Brain microvascular endothelial cell (primary cell): ENCODE measurements at regions not wholly inside any gene's neighbourhood (a gene's known extent, or its start where the extent isn't known, plus 50 kb on each side); places are given as distances from the start of the nearest gene placed in this dataset.

Experiments
- DNase-seq: peaks from one replicate; pipeline ENCODE4 v3.0.0-alpha.2; 2020
- H3K27ac ChIP-seq: fragments of 250-450 bp; sonication (Bioruptor Pico); 2 replicates; pipeline ENCODE4 v1.5.1; 2020; ENCODE audit warnings: mild to moderate bottlenecking, moderate library complexity
- H3K27me3 ChIP-seq: fragments of 250-450 bp; sonication (Bioruptor Pico); replicated peaks from 2 replicates; pipeline ENCODE4 v1.5.1; 2020; ENCODE audit warnings: mild to moderate bottlenecking
- H3K36me3 ChIP-seq: fragments of 250-450 bp; sonication (Bioruptor Pico); replicated peaks from 2 replicates; pipeline ENCODE4 v1.5.1; 2020; ENCODE audit warnings: mild to moderate bottlenecking
- H3K4me3 ChIP-seq: 2 replicates; pipeline ENCODE4 v1.5.1; 2011; ENCODE audit warnings: low read depth, mild to moderate bottlenecking, control low read depth, low read length, moderate library complexity
- CTCF ChIP-seq: IDR thresholded peaks from 2 replicates; pipeline ENCODE4 v1.5.1; 2011; ENCODE audit warnings: low read depth, mild to moderate bottlenecking, moderate library complexity, low read length, control low read depth, inconsistent platforms; ENCODE audit errors: missing control alignments
- in situ Hi-C: cut with HindIII; loops from 2 replicates; pipeline ENCODE4 v1.10.0; 2017; ENCODE audit warnings: low sequenced_read_pairs, low pct_ligation_motif_present

- in situ Hi-C loops, result no loop called here
- no peak for DNase-seq
- no peak for TF ChIP-seq CTCF
- H3K27me3 ChIP-seq, result no peaks in the 10 kb centered on the region
- no peak overlapping the region for H3K27ac ChIP-seq
- no peaks in the 10 kb centered on the region for H3K36me3 ChIP-seq
- no peak overlapping the region for H3K4me3 ChIP-seq
Measured at GRCh38 chr12:78448692-78449091, 415.9 kb upstream of the SYT1 start.

GRCh38 chr12:78455991-78456390, 408.6 kb upstream of the SYT1 start:
- no peak overlapping the region for H3K4me3 ChIP-seq
- no peak overlapping the region for H3K27ac ChIP-seq
- in situ Hi-C loops, result no loop called here
- no peaks in the 10 kb centered on the region for H3K27me3 ChIP-seq
- H3K36me3 ChIP-seq, result no peaks in the 10 kb centered on the region
- no peak for TF ChIP-seq CTCF
- no peak for DNase-seq

GRCh38 chr12:78457938-78458337, 406.6 kb upstream of the SYT1 start:
- TF ChIP-seq CTCF, result no peak
- no peak for DNase-seq
- Histone ChIP-seq H3K4me3 (no peak overlapping the region), H3K27me3 (no peaks in the 10 kb centered on the region), H3K27ac (no peak overlapping the region), H3K36me3 (no peaks in the 10 kb centered on the region)
- in situ Hi-C loops, result no loop called here

GRCh38 chr12:78470354-78471195, 394.0 kb upstream of the SYT1 start:
- Histone ChIP-seq H3K27ac (no peak overlapping the region), H3K4me3 (no peak overlapping the region), H3K36me3 (no peaks in the 10 kb centered on the region), H3K27me3 (no peaks in the 10 kb centered on the region)
- TF ChIP-seq CTCF, result peak; percentile 84
- DNase-seq, result peak; percentile 64
- in situ Hi-C loops, result no loop called here

GRCh38 chr12:78473136-78473535, 391.4 kb upstream of the SYT1 start:
- Histone ChIP-seq H3K4me3 (no peak overlapping the region), H3K27me3 (no peaks in the 10 kb centered on the region), H3K27ac (no peak overlapping the region), H3K36me3 (no peaks in the 10 kb centered on the region)
- peak; percentile 29 for DNase-seq
- no peak for TF ChIP-seq CTCF
- in situ Hi-C loops, result no loop called here

- in situ Hi-C loops, result no loop called here
- H3K36me3 ChIP-seq, result no peaks in the 10 kb centered on the region
- TF ChIP-seq CTCF, result no peak
- H3K27ac ChIP-seq, result no peak overlapping the region
- no peak overlapping the region for H3K4me3 ChIP-seq
- no peaks in the 10 kb centered on the region for H3K27me3 ChIP-seq
- DNase-seq, result no peak
Measured at GRCh38 chr12:78473561-78473960, 391.0 kb upstream of the SYT1 start.
